ENCODE measurements at regions not wholly inside any gene's neighbourhood (a gene's known extent, or its start where the extent isn't known, plus 50 kb on each side); places are given as distances from the start of the nearest gene placed in this dataset.
A peak's percentile ranks its signal among the peaks of the same experiment; 100 is the strongest.

- intact Hi-C loops (cut with DNase I): no loop called here
- DNase-seq: no peak
- ATAC-seq: no peak
Observed at GRCh38 chr1:83545066-83545862, 453.7 kb downstream of the TTLL7 start.

- ATAC-seq (no peak), DNase-seq (no peak)
- intact Hi-C loops (cut with DNase I): no loop called here
Observed at GRCh38 chr1:83543222-83543973, 455.5 kb downstream of the TTLL7 start.

- intact Hi-C loops (cut with DNase I): no loop called here
- no peak for ATAC-seq
- DNase-seq: no peak
Observed at GRCh38 chr1:83531521-83532309, 467.2 kb downstream of the TTLL7 start.

GRCh38 chr1:83530506-83530905, 468.4 kb downstream of the TTLL7 start:
- intact Hi-C loops (cut with DNase I): no loop called here
- ATAC-seq (no peak), DNase-seq (no peak)

GRCh38 chr1:83527987-83528386, 470.9 kb downstream of the TTLL7 start:
- DNase-seq (no peak), ATAC-seq (no peak)
- intact Hi-C loops (cut with DNase I): no loop called here

DNA sequence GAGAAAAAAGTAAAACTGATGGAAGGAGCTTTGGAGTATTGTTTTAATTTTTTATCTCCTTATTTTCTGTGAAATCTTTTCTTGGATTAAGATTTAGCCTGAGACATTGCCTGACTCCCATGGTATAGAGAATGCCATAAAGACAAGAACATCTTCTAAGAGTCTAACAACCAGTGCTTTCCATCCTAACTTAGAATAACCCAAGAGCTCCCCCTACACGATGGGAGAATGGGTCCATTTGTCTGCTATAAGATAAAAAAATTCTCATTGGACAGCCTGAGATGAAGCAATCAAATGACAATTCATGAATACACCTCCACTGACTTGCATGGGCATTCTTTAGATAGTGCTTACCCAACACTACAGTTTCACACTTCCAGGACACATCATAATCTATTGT, 478.1 kb downstream of the TTLL7 start:
- no peak for DNase-seq

DNA sequence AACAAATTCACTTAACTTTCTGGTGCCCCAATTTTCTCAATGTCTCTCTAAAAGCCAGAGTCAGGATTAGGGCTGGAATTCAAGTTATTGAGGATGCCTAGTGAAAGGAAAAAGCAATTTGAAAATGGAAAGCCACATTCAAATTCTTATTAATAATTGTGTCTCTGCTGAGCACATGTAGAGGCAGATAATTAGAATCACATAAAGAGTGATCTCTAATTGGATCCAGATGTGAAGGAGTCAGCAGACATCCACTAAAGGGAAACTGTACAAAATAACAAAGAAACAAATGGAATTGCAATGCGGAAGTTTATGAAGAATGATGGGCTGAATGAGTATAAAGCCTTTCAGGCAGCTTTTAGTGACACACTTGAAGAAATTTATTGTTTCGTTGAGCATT, 482.6 kb downstream of the TTLL7 start:
- ATAC-seq (no peak), DNase-seq (no peak)
- intact Hi-C loops (cut with DNase I): no loop called here

More for the DNA sequence above, 478.1 kb downstream of the TTLL7 start:
- no peak for ATAC-seq
- intact Hi-C loops (cut with DNase I): no loop called here

GRCh38 chr1:83515578-83516154, 483.3 kb downstream of the TTLL7 start:
- intact Hi-C loops (cut with DNase I): no loop called here
- no peak for DNase-seq
- no peak for ATAC-seq

- no peak for DNase-seq
- intact Hi-C loops (cut with DNase I): no loop called here
- ATAC-seq: no peak
Observed at GRCh38 chr1:83512373-83513193, 486.3 kb downstream of the TTLL7 start.

GRCh38 chr1:83511146-83511726, 487.7 kb downstream of the TTLL7 start:
- DNase-seq (no peak), ATAC-seq (no peak)
- intact Hi-C loops (cut with DNase I): no loop called here

GRCh38 chr1:83509301-83509781, 489.6 kb downstream of the TTLL7 start:
- peak in 1 of 2 donors; percentile 57 for ATAC-seq
- intact Hi-C loops (cut with DNase I): no loop called here
- DNase-seq: no peak

- ATAC-seq (peak; percentile 78 to 83), DNase-seq (no peak)
- intact Hi-C loops (cut with DNase I): no loop called here
Observed at GRCh38 chr1:83508485-83509151, 490.3 kb downstream of the TTLL7 start.

- ATAC-seq: no peak
- intact Hi-C loops (cut with DNase I): no loop called here
- DNase-seq: no peak
Observed at GRCh38 chr1:83505148-83505547, 493.8 kb downstream of the TTLL7 start.

- intact Hi-C loops (cut with DNase I): no loop called here
- ATAC-seq (no peak), DNase-seq (no peak)
Observed at GRCh38 chr1:83503153-83503552, 495.8 kb downstream of the TTLL7 start.

GRCh38 chr1:83500987-83501591, 497.8 kb downstream of the TTLL7 start:
- no peak for DNase-seq

DNA sequence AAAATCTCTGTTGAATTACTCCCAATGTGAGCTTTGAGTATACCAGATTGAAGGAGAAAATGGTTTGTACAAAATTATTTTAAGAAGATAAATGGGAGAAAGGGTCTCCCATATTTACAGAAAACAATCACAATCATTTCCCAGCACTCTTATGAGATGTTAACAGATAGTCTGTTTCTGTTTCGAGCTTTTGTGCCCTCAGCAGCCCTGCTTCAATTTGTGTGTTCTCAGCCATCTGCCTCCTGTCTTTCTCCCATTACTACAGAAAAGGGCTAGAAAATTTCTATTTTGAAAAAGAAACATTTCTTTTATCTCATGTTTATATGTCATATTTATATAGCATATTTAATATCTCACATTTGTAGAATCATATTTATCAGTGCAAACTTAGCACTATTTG, 498.4 kb downstream of the TTLL7 start:
- DNase-seq (no peak), ATAC-seq (no peak)
- intact Hi-C loops (cut with DNase I): no loop called here

More at GRCh38 chr1:83500987-83501591, 497.8 kb downstream of the TTLL7 start:
- intact Hi-C loops (cut with DNase I): no loop called here
- ATAC-seq: no peak

- intact Hi-C loops (cut with DNase I): no loop called here
- DNase-seq (no peak), ATAC-seq (no peak)
Observed at GRCh38 chr1:83499998-83500397, 498.9 kb downstream of the TTLL7 start.

All from left cardiac atrium (tissue), 4 donors.